Activated CD8-positive, alpha-beta T cell treated with anti-CD3 and anti-CD28 coated beads, Interleukin-2, amount 10 ng/mL, durations not matched to agents 7 days and 5 days (primary cell): ENCODE measurements at regions not wholly inside any gene's neighbourhood (a gene's known extent, or its start where the extent isn't known, plus 50 kb on each side); places are given as distances from the start of the nearest gene placed in this dataset.

ENCODE experiments used
- ATAC-seq: fragments of 150-1000 bp; cut with Tn5 transposase; one replicate; pipeline ENCODE4 v1.10.0; 2021; ENCODE audit warnings: moderate library complexity
- CTCF ChIA-PET: fragments of 350-600 bp; sonication (Branson Sonifier 250); formaldehyde crosslinking; loops from one replicate; lab custom pipeline; 2021; ENCODE audit warnings: antibody characterized with exemption; lab: Charles Lee
- POLR2A ChIA-PET: fragments of 350-600 bp; sonication (Branson Sonifier 250); formaldehyde crosslinking; loops from one replicate; lab custom pipeline; 2021; ENCODE audit warnings: antibody characterized with exemption; lab: Charles Lee
- DNase-seq: peaks from one replicate; pipeline ENCODE4 v3.0.0-alpha.2; 2020
- H3K27ac Mint-ChIP-seq: one replicate; pipeline ENCODE4 v1.8.0; 2021; ENCODE audit warnings: mild to moderate bottlenecking, mixed read lengths
- H3K27me3 Mint-ChIP-seq: one replicate; pipeline ENCODE4 v1.8.0; 2021; ENCODE audit warnings: low read depth, mixed read lengths
- H3K36me3 Mint-ChIP-seq: one replicate; pipeline ENCODE4 v1.8.0; 2021; ENCODE audit warnings: low read depth, mixed read lengths
- H3K4me1 Mint-ChIP-seq: one replicate; pipeline ENCODE4 v1.8.0; 2021; ENCODE audit warnings: low read depth, mixed read lengths
- H3K4me3 Mint-ChIP-seq: one replicate; pipeline ENCODE4 v1.8.0; 2021; ENCODE audit warnings: mild to moderate bottlenecking, mixed read lengths
- H3K9me3 Mint-ChIP-seq: one replicate; pipeline ENCODE4 v1.8.0; 2022; ENCODE audit warnings: mixed read lengths; ENCODE audit not compliant: insufficient read depth

DNA sequence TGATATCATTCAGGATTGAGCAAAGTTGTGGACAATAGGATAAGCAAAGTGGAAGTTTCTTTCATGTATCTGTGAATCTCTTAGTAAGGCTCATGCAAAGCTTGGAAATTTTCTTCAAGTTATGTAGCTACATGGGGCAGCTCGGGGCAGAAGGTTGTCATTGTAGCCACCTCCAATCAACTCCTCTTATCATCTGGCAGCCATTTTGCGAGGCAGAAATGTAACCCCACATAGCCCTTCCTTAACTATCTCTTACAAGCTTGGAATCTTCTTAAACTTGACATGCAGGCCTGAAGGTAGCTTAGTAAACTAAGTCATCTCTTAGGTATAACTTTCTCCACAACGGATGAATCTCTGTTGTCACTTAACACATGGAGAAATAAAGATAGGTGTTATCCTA is 392.8 kb downstream of the AASDHPPT start:
- DNase-seq (no peak), ATAC-seq (no peak)
- POLR2A ChIA-PET = no interaction called here
- Mint-ChIP-seq H3K27me3 (no peaks in the 10 kb centered on the region), H3K27ac (no peak overlapping the region), H3K4me3 (no peak overlapping the region), H3K9me3 (no peaks in the 10 kb centered on the region), H3K4me1 (no peaks in the 10 kb centered on the region), H3K36me3 (no peaks in the 10 kb centered on the region)
- CTCF ChIA-PET = no interaction called here

DNA sequence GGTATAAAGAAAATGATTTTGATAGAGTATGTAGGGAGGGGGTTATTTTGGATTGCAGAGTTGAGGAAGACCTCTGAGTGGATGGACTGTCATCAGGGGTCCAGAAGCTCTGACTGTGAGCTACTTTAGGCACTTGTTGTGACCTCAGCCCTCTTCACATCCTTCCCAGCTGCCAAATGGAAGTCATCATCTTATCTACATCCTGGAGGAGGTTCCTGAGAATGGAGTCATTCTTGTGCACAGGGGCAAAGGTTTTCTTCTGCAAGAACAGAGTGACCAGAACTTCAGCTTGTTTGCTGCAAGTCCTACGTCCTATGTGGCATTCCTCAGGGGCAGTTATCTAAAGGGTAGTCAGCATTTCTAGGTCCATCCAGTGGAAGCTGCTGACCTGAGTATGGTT is 393.8 kb downstream of the AASDHPPT start:
- DNase-seq (no peak), ATAC-seq (no peak)
- CTCF ChIA-PET = no interaction called here
- POLR2A ChIA-PET = no interaction called here
- Mint-ChIP-seq H3K36me3 (no peaks in the 10 kb centered on the region), H3K27ac (no peak overlapping the region), H3K27me3 (no peaks in the 10 kb centered on the region), H3K9me3 (no peaks in the 10 kb centered on the region), H3K4me1 (no peaks in the 10 kb centered on the region), H3K4me3 (no peak overlapping the region)

DNA sequence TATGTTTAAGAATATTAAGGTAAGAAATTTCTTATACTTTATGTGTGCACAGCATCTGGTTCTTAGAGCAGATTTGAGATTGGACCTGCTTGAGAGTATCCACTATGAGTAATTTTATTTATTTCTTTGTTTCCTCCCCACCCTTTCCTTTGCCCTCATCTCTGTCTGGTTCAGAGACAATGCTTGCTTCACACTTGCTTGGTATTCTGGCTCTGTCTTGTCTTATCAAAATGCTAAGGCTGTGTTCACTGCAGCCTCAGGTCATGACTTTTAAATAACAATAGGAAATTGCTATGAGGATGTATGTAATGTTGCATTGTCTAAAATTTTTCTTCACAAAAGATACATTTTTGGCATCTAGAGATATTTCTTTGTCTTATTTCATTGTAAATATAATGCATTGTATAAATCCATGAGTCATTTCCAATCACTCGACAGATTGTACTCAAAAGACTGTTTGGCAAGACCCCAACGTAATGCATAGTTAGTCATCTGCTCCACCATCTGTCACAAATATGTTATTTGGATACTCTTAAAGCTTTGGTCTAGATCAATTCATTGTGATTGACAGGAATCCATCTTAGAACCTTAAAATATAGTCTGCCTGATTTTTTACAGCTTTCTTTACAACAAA is 395.7 kb downstream of the AASDHPPT start:
- DNase-seq = no peak
- POLR2A ChIA-PET = no interaction called here
- CTCF ChIA-PET = no interaction called here
- H3K4me1 Mint-ChIP-seq = no peaks in the 10 kb centered on the region
- no peak overlapping the region for H3K4me3 Mint-ChIP-seq
- H3K9me3 Mint-ChIP-seq = no peaks in the 10 kb centered on the region
- no peak for ATAC-seq
- no peaks in the 10 kb centered on the region for H3K27me3 Mint-ChIP-seq
- no peaks in the 10 kb centered on the region for H3K36me3 Mint-ChIP-seq
- H3K27ac Mint-ChIP-seq = no peak overlapping the region

DNA sequence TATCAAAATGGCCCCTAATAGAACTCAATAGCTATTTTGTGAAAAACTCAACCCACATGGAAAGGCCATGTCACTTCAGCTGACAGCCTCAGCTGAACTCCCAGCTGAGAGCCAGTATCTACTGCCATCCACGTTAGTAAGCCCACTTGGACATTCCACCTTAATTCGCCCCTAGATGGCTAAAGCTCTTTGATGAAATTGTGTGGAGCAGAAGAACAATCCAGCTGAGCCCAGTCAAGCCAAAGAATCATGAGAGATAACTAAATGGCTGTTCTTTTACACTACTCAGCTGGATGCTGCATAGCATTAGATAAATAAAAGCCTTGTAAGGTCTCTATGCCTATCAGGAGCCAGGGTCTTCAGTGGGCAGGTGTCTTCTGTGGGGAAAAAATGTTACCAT is 396.8 kb downstream of the AASDHPPT start:
- ChIA-PET POLR2A (no interaction called here), CTCF (interaction anchor here (1.0 kb wide), 1 partner anchor 14 kb away, joined by 3 read pairs; no protein-coding TSS in a partner anchor)
- Mint-ChIP-seq H3K36me3 (no peaks in the 10 kb centered on the region), H3K27ac (no peak overlapping the region), H3K9me3 (no peaks in the 10 kb centered on the region), H3K4me3 (no peak overlapping the region), H3K4me1 (no peaks in the 10 kb centered on the region), H3K27me3 (no peaks in the 10 kb centered on the region)
- ATAC-seq (no peak), DNase-seq (no peak)

DNA sequence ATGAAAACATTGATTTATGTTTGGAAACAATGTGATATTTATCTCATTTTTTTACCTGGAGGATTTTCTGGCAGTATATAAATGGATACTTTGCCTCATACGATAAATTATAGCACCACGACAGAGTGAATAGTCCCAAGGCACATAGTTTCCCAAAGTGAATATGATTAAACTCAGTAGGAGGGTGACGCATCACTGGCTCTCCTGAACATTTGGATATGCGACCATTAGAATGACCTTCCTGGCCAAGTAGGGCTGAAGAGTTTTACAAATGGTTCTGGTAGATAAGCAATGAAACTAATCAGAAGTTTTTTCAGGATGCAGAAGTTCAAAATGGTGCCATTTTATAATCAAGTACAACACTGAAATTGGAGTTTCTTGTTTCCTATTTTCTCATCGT is 397.7 kb downstream of the AASDHPPT start:
- H3K4me1 Mint-ChIP-seq = no peaks in the 10 kb centered on the region

DNA sequence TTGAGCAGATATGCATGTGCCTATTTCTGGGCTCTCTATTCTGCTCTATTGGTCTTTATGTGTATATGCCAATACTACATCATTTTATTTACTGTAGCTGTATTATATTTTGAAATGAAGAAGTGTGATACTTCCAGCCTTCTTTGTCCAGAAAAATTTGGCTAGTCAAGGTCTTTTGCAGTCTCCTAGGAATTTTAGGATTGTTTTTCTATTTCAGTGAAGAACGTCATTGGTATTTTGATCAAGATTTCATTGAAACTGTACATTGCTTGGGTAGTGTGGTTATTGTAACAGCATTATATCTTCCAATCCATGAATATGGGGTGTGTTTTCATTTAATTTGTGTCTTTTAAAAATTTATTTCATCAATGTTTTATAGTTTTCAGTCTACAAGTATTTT is 400.3 kb downstream of the AASDHPPT start:
- ChIA-PET CTCF (no interaction called here), POLR2A (no interaction called here)
- Mint-ChIP-seq H3K36me3 (no peaks in the 10 kb centered on the region), H3K4me3 (no peak overlapping the region), H3K27me3 (no peaks in the 10 kb centered on the region), H3K9me3 (no peaks in the 10 kb centered on the region), H3K4me1 (no peaks in the 10 kb centered on the region), H3K27ac (no peak overlapping the region)
- no peak for ATAC-seq
- DNase-seq = no peak

More for the DNA sequence above, 397.7 kb downstream of the AASDHPPT start:
- POLR2A ChIA-PET = no interaction called here
- ATAC-seq (no peak), DNase-seq (no peak)
- no peaks in the 10 kb centered on the region for H3K36me3 Mint-ChIP-seq
- CTCF ChIA-PET = no interaction called here
- H3K27me3 Mint-ChIP-seq = no peaks in the 10 kb centered on the region
- H3K27ac Mint-ChIP-seq = no peak overlapping the region
- H3K4me3 Mint-ChIP-seq = no peak overlapping the region
- no peaks in the 10 kb centered on the region for H3K9me3 Mint-ChIP-seq

DNA sequence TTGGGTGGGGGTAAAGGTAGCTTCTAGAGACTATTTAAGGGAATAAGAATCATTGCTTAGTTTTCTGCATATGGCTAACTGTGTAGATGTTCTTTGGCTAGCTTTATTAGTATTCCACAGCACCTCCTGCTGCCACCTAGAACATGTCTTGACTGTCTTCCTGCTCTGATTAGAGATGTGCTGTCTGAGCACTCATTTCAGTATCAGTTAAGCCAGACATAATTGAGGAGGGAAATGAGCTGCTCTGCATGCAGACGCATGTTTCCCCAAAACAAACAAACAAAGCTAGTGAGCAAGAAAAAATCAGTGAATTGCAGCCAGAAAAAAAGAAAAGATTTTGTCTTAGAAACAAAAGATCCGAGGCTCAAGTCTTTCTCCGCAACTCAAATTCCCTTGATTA is 402.2 kb downstream of the AASDHPPT start:
- no peak for ATAC-seq

DNA sequence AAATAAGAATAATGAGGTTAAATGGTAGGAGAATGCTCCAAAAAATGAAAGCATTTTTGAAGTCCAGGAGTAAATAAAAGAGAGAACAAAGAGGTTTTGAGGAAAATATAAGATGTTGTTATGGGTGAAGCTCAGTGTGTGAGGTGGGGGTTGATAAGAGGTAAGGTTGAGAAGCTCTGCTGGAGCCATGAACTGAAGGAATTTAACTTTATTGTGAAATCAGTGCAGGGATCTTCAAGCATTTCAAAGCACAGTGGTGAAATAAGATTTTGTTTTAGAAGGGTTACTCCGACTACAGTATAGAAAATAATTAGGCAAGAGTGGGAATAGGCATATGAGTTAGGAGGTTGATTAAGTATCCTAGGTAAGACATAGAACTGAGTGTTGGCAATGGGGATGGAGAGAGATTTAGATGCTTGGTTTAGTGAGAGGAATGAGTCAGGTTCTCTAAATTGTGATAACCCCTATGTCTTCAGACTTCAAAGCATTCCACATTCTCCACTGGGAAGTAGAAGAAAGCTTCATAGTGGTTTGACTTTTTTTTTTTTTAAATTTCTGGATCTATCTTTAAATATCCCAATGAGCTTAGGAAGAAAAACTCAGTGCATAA is 403.2 kb downstream of the AASDHPPT start:
- no peaks in the 10 kb centered on the region for H3K36me3 Mint-ChIP-seq
- H3K9me3 Mint-ChIP-seq = no peaks in the 10 kb centered on the region
- H3K27me3 Mint-ChIP-seq = no peaks in the 10 kb centered on the region
- ATAC-seq (no peak), DNase-seq (no peak)
- ChIA-PET POLR2A (no interaction called here), CTCF (no interaction called here)
- H3K27ac Mint-ChIP-seq = no peak overlapping the region
- H3K4me1 Mint-ChIP-seq = no peaks in the 10 kb centered on the region
- H3K4me3 Mint-ChIP-seq = no peak overlapping the region

More for the DNA sequence above, 402.2 kb downstream of the AASDHPPT start:
- no peak overlapping the region for H3K4me3 Mint-ChIP-seq
- ChIA-PET POLR2A (no interaction called here), CTCF (no interaction called here)
- no peak for DNase-seq
- no peaks in the 10 kb centered on the region for H3K4me1 Mint-ChIP-seq
- no peaks in the 10 kb centered on the region for H3K27me3 Mint-ChIP-seq
- H3K9me3 Mint-ChIP-seq = no peaks in the 10 kb centered on the region
- H3K27ac Mint-ChIP-seq = no peak overlapping the region
- no peaks in the 10 kb centered on the region for H3K36me3 Mint-ChIP-seq

DNA sequence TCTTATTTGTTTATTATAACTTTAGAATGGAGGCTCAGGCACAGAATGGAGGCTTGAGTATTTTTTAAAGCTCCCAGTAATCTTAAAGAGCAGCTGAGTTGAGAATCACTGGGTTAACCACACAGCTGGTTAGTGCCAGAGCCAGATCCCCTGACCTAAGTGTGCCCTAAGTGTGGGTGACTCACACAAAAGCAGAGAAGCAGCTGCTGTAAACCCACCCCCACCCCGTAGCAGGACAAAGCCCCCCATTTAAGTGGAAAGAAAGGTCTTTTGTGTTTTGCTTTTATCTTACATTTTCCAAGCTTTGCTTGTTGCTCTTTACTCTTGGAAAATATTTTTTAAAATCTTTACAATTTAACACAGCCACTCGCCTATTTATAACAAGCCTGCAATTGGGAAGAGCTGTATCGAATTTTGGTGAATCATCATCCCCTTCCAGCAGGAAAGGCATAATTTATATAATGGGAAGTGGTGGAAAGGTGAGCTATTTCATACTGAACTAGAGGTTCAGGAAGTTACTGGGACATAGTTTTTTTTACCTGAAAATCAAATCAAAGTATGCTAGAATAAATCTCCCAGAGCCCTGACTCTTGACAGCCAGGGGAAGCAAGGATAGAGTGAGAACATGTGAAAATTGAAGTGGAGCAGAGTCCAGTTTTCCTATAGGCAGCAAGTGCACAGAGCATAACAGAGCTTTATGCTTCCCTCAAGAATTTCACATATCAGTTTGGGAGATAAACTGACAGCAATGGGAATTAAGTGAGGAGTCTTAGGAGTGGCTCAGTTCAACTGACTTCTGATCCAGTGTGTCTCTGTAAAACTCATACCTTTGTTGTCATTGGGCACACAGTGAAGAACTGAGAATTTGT is 405.7 kb downstream of the AASDHPPT start:
- POLR2A ChIA-PET = no interaction called here
- Mint-ChIP-seq H3K27me3 (no peaks in the 10 kb centered on the region), H3K9me3 (no peaks in the 10 kb centered on the region), H3K27ac (no peak overlapping the region), H3K36me3 (no peaks in the 10 kb centered on the region), H3K4me1 (no peaks in the 10 kb centered on the region), H3K4me3 (no peak overlapping the region)
- CTCF ChIA-PET = no interaction called here
- no peak for ATAC-seq
- no peak for DNase-seq

DNA sequence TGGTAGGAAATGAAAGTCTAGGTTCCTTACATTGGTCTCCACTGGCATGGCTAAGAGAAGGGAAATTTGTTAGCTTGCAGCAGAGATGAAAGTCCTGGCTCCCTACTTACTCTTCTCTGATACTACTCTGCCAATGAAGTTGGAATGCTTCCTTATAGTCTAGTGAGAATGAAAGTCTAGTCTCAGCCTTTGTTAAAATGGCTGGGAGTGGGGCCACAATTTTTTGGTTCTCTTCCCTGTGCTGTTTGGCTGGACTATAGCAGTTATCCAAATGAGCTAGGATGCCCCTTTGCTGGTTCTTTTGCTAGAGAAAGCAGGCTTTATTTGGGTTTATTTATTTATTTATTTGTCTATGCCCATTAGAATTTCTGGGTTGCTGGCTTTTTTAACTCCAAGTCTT is 414.3 kb downstream of the AASDHPPT start:
- Mint-ChIP-seq H3K4me1 (no peaks in the 10 kb centered on the region), H3K9me3 (no peaks in the 10 kb centered on the region), H3K27me3 (no peaks in the 10 kb centered on the region), H3K4me3 (no peak overlapping the region), H3K36me3 (no peaks in the 10 kb centered on the region), H3K27ac (no peak overlapping the region)
- ChIA-PET POLR2A (no interaction called here), CTCF (no interaction called here)
- ATAC-seq (no peak), DNase-seq (no peak)

DNA sequence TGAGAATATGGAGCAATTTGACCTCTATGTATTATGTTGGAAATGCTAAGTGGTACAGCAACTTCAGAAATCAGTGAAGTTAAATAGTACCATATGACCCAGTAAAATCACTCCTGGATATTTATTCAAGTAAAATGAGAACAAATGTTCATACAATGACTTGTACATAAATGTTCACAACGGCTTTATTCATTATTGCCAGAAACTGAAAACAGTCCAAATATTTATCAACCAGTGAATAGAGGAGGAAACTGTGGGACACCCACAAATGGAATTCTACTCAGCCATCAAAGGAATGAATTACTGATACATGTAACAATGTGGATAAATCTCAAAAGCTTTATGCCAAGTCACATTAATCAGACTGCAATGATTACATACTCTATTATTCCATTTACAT is 416.3 kb downstream of the AASDHPPT start:
- Mint-ChIP-seq H3K36me3 (no peaks in the 10 kb centered on the region), H3K27me3 (no peaks in the 10 kb centered on the region), H3K4me1 (no peaks in the 10 kb centered on the region), H3K9me3 (no peaks in the 10 kb centered on the region), H3K4me3 (no peak overlapping the region), H3K27ac (no peak overlapping the region)
- CTCF ChIA-PET = no interaction called here
- no peak for ATAC-seq
- POLR2A ChIA-PET = no interaction called here
- no peak for DNase-seq

DNA sequence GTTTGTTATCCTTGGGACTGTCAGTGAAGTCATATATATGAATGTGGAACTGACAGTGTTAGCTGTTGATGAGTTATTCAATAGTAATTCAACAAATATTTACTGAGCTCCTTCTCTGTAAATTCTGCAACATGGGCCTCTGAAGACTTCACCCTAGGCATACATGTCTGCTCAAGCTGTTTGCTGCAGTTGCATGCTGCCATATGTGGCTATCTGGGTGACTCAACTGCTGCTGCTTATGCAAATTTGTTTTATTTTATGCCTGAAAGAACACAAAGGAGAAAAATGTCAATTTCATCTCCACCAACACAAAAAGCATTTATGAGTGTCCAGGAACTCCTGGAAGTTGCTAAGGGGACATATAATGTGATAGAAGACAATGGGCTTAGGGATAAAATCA is 417.6 kb downstream of the AASDHPPT start:
- H3K4me1 Mint-ChIP-seq = no peaks in the 10 kb centered on the region
- H3K27ac Mint-ChIP-seq = no peak overlapping the region
- ATAC-seq = no peak
- ChIA-PET CTCF (no interaction called here), POLR2A (no interaction called here)
- H3K9me3 Mint-ChIP-seq = no peaks in the 10 kb centered on the region
- no peaks in the 10 kb centered on the region for H3K36me3 Mint-ChIP-seq
- H3K27me3 Mint-ChIP-seq = no peaks in the 10 kb centered on the region
- H3K4me3 Mint-ChIP-seq = no peak overlapping the region
- DNase-seq = no peak
